Calu3 (cell line): ENCODE measurements at regions not wholly inside any gene's neighbourhood (a gene's known extent, or its start where the extent isn't known, plus 50 kb on each side); places are given as distances from the start of the nearest gene placed in this dataset.
"Not testable (repeated sequence)": the region's sequence is repeated elsewhere in the genome, so short reads cannot be mapped to it uniquely, and the experiment has no call there.

Experiments
- BruUV-seq: library from RNA; stranded (reverse); fragments of 400-500 nt; replicated peaks from 2 replicates; lab custom pipeline; 2021; lab: Mats Ljungman, UMichigan
- CTCF ChIA-PET: fragments of 300-600 bp; sonication (Branson Sonifier 250); formaldehyde crosslinking; loops from one replicate; lab custom pipeline; 2022; ENCODE audit warnings: antibody characterized with exemption; lab: Charles Lee
- DNase-seq: peaks from one replicate; pipeline ENCODE4 v3.0.0; 2022
- H3K27ac Mint-ChIP-seq: one replicate; pipeline ENCODE4 v1.8.0; 2022; ENCODE audit warnings: mixed read lengths; ENCODE audit not compliant: unreplicated experiment
- H3K27me3 Mint-ChIP-seq: one replicate; pipeline ENCODE4 v1.8.0; 2022; ENCODE audit warnings: mixed read lengths; ENCODE audit not compliant: unreplicated experiment
- H3K36me3 Mint-ChIP-seq: one replicate; pipeline ENCODE4 v1.8.0; 2022; ENCODE audit warnings: mild to moderate bottlenecking, moderate library complexity, mixed read lengths; ENCODE audit not compliant: insufficient read depth, unreplicated experiment
- H3K4me1 Mint-ChIP-seq: one replicate; pipeline ENCODE4 v1.8.0; 2022; ENCODE audit warnings: mild to moderate bottlenecking, low read depth, mixed read lengths; ENCODE audit not compliant: unreplicated experiment
- H3K4me3 Mint-ChIP-seq: one replicate; pipeline ENCODE4 v1.8.0; 2022; ENCODE audit warnings: mild to moderate bottlenecking, low read depth, moderate library complexity, mixed read lengths; ENCODE audit not compliant: unreplicated experiment
- H3K9me3 Mint-ChIP-seq: one replicate; pipeline ENCODE4 v1.8.0; 2022; ENCODE audit warnings: low read depth, mixed read lengths; ENCODE audit not compliant: unreplicated experiment
- CTCF ChIP-seq: fragments of 200-600 bp; IDR thresholded peaks from one replicate; pipeline ENCODE4 v1.8.0; 2022; ENCODE audit warnings: antibody characterized with exemption; ENCODE audit not compliant: unreplicated experiment
- intact Hi-C: fragments of 100-400 bp; cut with micrococcal nuclease; formaldehyde crosslinking; loops from one replicate; pipeline ENCODE4 v1.10.0; 2022; ENCODE audit not compliant: unreplicated experiment

GRCh38 chr5:121053055-121053985 is 589.2 kb downstream of the PRR16 start:
- no peak for TF ChIP-seq CTCF
- Mint-ChIP-seq H3K4me3 (no peak overlapping the region), H3K9me3 (no peaks in the 10 kb centered on the region), H3K4me1 (no peaks in the 10 kb centered on the region), H3K27ac (no peak overlapping the region), H3K27me3 (no peaks in the 10 kb centered on the region), H3K36me3 (no peaks in the 10 kb centered on the region)
- no peak for DNase-seq
- no TSS peak for BruUV-seq
- intact Hi-C loops: no loop called here
- CTCF ChIA-PET: no interaction called here

GRCh38 chr5:121055586-121055985 is 591.5 kb downstream of the PRR16 start:
- no peak overlapping the region for H3K4me3 Mint-ChIP-seq
- DNase-seq: no peak
- CTCF ChIA-PET: no interaction called here
- no peak for TF ChIP-seq CTCF
- intact Hi-C loops: no loop called here
- H3K27me3 Mint-ChIP-seq: no peaks in the 10 kb centered on the region
- H3K36me3 Mint-ChIP-seq: no peaks in the 10 kb centered on the region
- no TSS peak for BruUV-seq
- peaks cover 2% of the 10 kb centered on the region for H3K9me3 Mint-ChIP-seq
- H3K4me1 Mint-ChIP-seq: no peaks in the 10 kb centered on the region
- H3K27ac Mint-ChIP-seq: no peak overlapping the region

- CTCF ChIA-PET, BruUV-seq, intact Hi-C loops, H3K4me3 Mint-ChIP-seq, H3K36me3 Mint-ChIP-seq, DNase-seq, H3K4me1 Mint-ChIP-seq, H3K27me3 Mint-ChIP-seq, H3K9me3 Mint-ChIP-seq, H3K27ac Mint-ChIP-seq: not testable (repeated sequence)
Observed at GRCh38 chr5:121064241-121064640, 600.1 kb downstream of the PRR16 start.

- Mint-ChIP-seq H3K27ac (no peak overlapping the region), H3K4me3 (no peak overlapping the region), H3K27me3 (no peaks in the 10 kb centered on the region), H3K4me1 (no peaks in the 10 kb centered on the region), H3K9me3 (peaks cover 3% of the 10 kb centered on the region), H3K36me3 (no peaks in the 10 kb centered on the region)
- CTCF ChIA-PET: no interaction called here
- no peak for DNase-seq
- intact Hi-C loops: no loop called here
- BruUV-seq: no TSS peak
- TF ChIP-seq CTCF: no peak
Observed at GRCh38 chr5:121086671-121087070, 622.6 kb downstream of the PRR16 start.

- no peak overlapping the region for H3K4me3 Mint-ChIP-seq
- CTCF ChIA-PET: no interaction called here
- no peak for DNase-seq
- no peaks in the 10 kb centered on the region for H3K36me3 Mint-ChIP-seq
- no peak overlapping the region for H3K27ac Mint-ChIP-seq
- H3K4me1 Mint-ChIP-seq: no peaks in the 10 kb centered on the region
- TF ChIP-seq CTCF: no peak
- no TSS peak for BruUV-seq
- H3K9me3 Mint-ChIP-seq: peaks cover 3% of the 10 kb centered on the region
- no peaks in the 10 kb centered on the region for H3K27me3 Mint-ChIP-seq
- intact Hi-C loops: no loop called here
Observed at GRCh38 chr5:121087560-121087959, 623.5 kb downstream of the PRR16 start.
